Spleen (tissue), 11 donors: ENCODE measurements at regions not wholly inside any gene's neighbourhood (a gene's known extent, or its start where the extent isn't known, plus 50 kb on each side); places are given as distances from the start of the nearest gene placed in this dataset.
"Not testable (repeated sequence)": the region's sequence is repeated elsewhere in the genome, so short reads cannot be mapped to it uniquely, and the experiment has no call there.

Source experiments
- DNase-seq: peaks from one replicate; pipeline ENCODE4 v3.0.0-alpha.2; 2020
- H3K27ac ChIP-seq, 8 donors: fragments of 200-600 bp; sonication (generic) in 7 of 8; 1 replicate in 4 of 8; 2 replicates in 4 of 8; pipeline versions ENCODE4 v1.5.0 to v1.8.0; 2016 to 2021; ENCODE audit warnings: inconsistent platforms in 4 of 8, mild to moderate bottlenecking in 4 of 8, moderate library complexity in 1 of 8
- H3K27me3 ChIP-seq, 7 donors: fragments of 200-600 bp; sonication (generic) in 6 of 7; replicated peaks in 1 of 7; 1 replicate in 4 of 7; 2 replicates in 3 of 7; pipeline versions ENCODE4 v1.5.0 to v1.8.0; 2016 to 2021; ENCODE audit warnings: inconsistent platforms in 3 of 7, mild to moderate bottlenecking in 1 of 7
- H3K36me3 ChIP-seq, 6 donors: fragments of 200-600 bp; sonication (generic) in 5 of 6; 1 replicate in 4 of 6; 2 replicates in 2 of 6; pipeline versions ENCODE4 v1.5.0 to v1.8.0; 2016 to 2021; ENCODE audit warnings: inconsistent platforms in 2 of 6
- H3K4me1 ChIP-seq, 6 donors: fragments of 200-600 bp; sonication (generic) in 5 of 6; 1 replicate in 3 of 6; 2 replicates in 3 of 6; pipeline versions ENCODE4 v1.5.0 to v1.8.0; 2016 to 2021; ENCODE audit warnings: inconsistent platforms in 3 of 6
- H3K4me3 ChIP-seq, 8 donors: fragments of 200-600 bp; sonication (generic) in 7 of 8; 1 replicate in 4 of 8; 2 replicates in 4 of 8; pipeline versions ENCODE4 v1.5.0 to v1.8.0; 2016 to 2021; ENCODE audit warnings: inconsistent platforms in 4 of 8, mild to moderate bottlenecking in 4 of 8, moderate library complexity in 2 of 8
- H3K9me3 ChIP-seq, 8 donors: fragments of 200-600 bp; sonication (generic) in 7 of 8; 1 replicate in 4 of 8; 2 replicates in 4 of 8; pipeline versions ENCODE4 v1.5.0 to v1.8.0; 2016 to 2021; ENCODE audit warnings: inconsistent platforms in 4 of 8
- POLR2A ChIP-seq, 3 donors: fragments of 450-650 bp; IDR thresholded peaks; one replicate each; pipeline ENCODE4 v1.5.1; 2017; ENCODE audit warnings: antibody characterized with exemption in 3 of 3, mild to moderate bottlenecking in 1 of 3
- POLR2AphosphoS5 ChIP-seq, 3 donors: sonication (generic); formaldehyde crosslinking; IDR thresholded peaks; one replicate each; pipeline ENCODE4 v1.5.1; 2017; ENCODE audit warnings: antibody characterized with exemption in 3 of 3
- WGBS, 5 donors: extraction: QIAGEN DNeasy Blood & Tissue Kit in 3 of 5; methylation state at CpG; one replicate each; pipeline versions ENCODE4 v1.1.5 to v1.1.7; 2013 to 2018; 5-methylcytosine and 5-hydroxymethylcytosine counted together
- intact Hi-C: fragments of 100-400 bp; cut with DNase I; formaldehyde crosslinking; loops from one replicate; pipeline ENCODE4 v1.15.0; 2023; ENCODE audit warnings: low total_unique reads
- TF ChIP-seq, protein P1 (sequence below), 11 experiments: fragments of 200-600 bp in 7 of 11; fragments of 450-650 bp in 4 of 11; sonication (generic) in 4 of 11; IDR thresholded peaks in 8 of 11; conservative IDR thresholded peaks in 3 of 11; 1 replicate in 7 of 11; 2 replicates in 4 of 11; pipeline versions ENCODE4 v1.4.0 to v1.8.0; 2016 to 2021; ENCODE audit warnings: antibody characterized with exemption in 11 of 11, inconsistent platforms in 4 of 11, mild to moderate bottlenecking in 1 of 11
- donor health status: healthy with polysubstance abuse.
- donor health status: DM: no; HTN: no; CAD: no; lungs with moderate emphysema.
- donor health status: DM: no; HTN: no; CAD: no.
- donor health status: Bipolar disorder and iron deficiency.
- donor health status: healthy.
- donor health status: DM: no; HTN: no; CAD: no.
- donor health status: DM: yes; HTN: yes; CAD: no.

DNA sequence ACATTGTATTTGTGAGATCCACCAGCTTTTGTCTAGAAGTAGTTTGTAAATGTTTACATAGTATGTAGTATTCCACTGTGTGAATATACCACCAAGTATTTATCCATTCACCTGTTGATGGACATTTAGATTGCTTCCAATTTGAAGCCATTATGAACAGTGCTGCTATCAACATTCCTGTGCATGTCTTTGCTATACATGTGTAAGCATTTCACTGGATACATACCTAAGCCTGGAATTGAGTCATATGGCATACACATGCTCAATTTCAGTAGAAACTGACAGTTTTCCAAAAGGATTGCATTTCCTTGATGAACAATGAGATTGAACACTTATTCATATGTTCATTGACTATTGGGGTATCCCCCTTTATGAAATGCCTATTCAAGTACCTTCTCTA lies 540.6 kb upstream of the SOX9 start:
- no peaks in the 10 kb centered on the region for H3K36me3 ChIP-seq
- H3K27me3 ChIP-seq: no peaks in the 10 kb centered on the region
- intact Hi-C loops: no loop called here
- H3K9me3 ChIP-seq: peaks cover 0 to 24% (median 11%) of the 10 kb centered on the region in 8 donors
- H3K4me1 ChIP-seq: no peaks in the 10 kb centered on the region
- no peak overlapping the region for H3K4me3 ChIP-seq
- no peak overlapping the region for H3K27ac ChIP-seq
- TF ChIP-seq POLR2A (IDR thresholded peaks at IDR 0.05): no peak
- TF ChIP-seq, protein P1, sequence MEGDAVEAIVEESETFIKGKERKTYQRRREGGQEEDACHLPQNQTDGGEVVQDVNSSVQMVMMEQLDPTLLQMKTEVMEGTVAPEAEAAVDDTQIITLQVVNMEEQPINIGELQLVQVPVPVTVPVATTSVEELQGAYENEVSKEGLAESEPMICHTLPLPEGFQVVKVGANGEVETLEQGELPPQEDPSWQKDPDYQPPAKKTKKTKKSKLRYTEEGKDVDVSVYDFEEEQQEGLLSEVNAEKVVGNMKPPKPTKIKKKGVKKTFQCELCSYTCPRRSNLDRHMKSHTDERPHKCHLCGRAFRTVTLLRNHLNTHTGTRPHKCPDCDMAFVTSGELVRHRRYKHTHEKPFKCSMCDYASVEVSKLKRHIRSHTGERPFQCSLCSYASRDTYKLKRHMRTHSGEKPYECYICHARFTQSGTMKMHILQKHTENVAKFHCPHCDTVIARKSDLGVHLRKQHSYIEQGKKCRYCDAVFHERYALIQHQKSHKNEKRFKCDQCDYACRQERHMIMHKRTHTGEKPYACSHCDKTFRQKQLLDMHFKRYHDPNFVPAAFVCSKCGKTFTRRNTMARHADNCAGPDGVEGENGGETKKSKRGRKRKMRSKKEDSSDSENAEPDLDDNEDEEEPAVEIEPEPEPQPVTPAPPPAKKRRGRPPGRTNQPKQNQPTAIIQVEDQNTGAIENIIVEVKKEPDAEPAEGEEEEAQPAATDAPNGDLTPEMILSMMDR (IDR thresholded peaks at IDR 0.05 in 8 of 11, conservative IDR thresholded peaks at IDR 0.05 in 3 of 11): no peak
- no peak for TF ChIP-seq POLR2AphosphoS5 (IDR thresholded peaks at IDR 0.05)
- DNase-seq: no peak

DNA sequence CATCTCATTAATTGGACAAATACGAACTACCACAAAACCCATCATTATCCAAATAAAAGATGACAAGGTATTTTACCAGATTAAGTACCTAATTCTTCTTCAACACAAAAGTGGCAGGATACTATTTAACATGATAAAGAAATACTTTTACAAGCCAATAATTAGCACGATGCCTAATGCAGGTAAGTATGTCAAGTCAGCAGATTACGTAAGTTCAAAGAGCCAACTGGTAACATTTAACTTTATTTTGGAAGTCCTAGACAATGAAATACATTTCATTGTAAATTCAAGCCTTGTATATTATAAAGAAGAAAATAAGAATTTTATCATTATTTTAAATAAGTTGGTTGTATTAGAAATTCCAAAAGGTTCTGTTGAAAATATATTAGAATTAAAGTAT lies 535.3 kb upstream of the SOX9 start:
- TF ChIP-seq POLR2AphosphoS5 (IDR thresholded peaks at IDR 0.05) (no peak), POLR2A (IDR thresholded peaks at IDR 0.05) (no peak)
- TF ChIP-seq, protein P1 (IDR thresholded peaks at IDR 0.05 in 8 of 11, conservative IDR thresholded peaks at IDR 0.05 in 3 of 11): no peak
- 62 to 79% (median 75%) methylated on average over 3 of the region's 3 CpGs for WGBS, 5 donors

DNA sequence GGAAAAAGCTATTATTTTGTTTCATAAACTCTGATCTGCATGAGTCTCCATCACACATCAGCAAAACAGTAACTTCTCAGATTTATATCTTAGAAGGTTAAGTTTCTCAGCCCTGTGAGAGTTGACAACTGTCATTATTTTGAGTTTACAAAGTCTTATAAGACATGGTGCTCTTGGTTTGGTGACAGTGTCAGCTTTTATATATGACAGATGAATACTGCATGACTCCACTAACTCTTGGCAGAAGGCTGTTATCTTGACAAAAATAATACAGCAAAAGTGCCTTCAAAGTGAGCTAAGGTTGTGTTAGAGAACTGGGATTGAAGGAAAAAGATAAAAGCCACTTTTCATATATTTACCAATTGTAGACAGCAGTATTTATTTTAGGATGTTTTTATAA lies 528.4 kb upstream of the SOX9 start:
- no peaks in the 10 kb centered on the region for H3K36me3 ChIP-seq
- intact Hi-C loops: no loop called here
- TF ChIP-seq, protein P1 (IDR thresholded peaks at IDR 0.05 in 8 of 11, conservative IDR thresholded peaks at IDR 0.05 in 3 of 11): no peak
- TF ChIP-seq POLR2AphosphoS5 (IDR thresholded peaks at IDR 0.05): no peak
- no peak for TF ChIP-seq POLR2A (IDR thresholded peaks at IDR 0.05)
- H3K4me3 ChIP-seq: no peak overlapping the region
- H3K27ac ChIP-seq: no peak overlapping the region
- H3K9me3 ChIP-seq: no peaks in the 10 kb centered on the region
- H3K4me1 ChIP-seq: no peaks in the 10 kb centered on the region
- no peak for DNase-seq
- no peaks in the 10 kb centered on the region for H3K27me3 ChIP-seq

More for the DNA sequence above, 535.3 kb upstream of the SOX9 start:
- H3K9me3 ChIP-seq: peaks cover 0 to 7% (median 0%) of the 10 kb centered on the region in 8 donors
- no peaks in the 10 kb centered on the region for H3K36me3 ChIP-seq
- H3K4me3 ChIP-seq: no peak overlapping the region
- no peaks in the 10 kb centered on the region for H3K27me3 ChIP-seq
- H3K4me1 ChIP-seq: no peaks in the 10 kb centered on the region
- no peak overlapping the region for H3K27ac ChIP-seq
- no peak for DNase-seq
- intact Hi-C loops: no loop called here

DNA sequence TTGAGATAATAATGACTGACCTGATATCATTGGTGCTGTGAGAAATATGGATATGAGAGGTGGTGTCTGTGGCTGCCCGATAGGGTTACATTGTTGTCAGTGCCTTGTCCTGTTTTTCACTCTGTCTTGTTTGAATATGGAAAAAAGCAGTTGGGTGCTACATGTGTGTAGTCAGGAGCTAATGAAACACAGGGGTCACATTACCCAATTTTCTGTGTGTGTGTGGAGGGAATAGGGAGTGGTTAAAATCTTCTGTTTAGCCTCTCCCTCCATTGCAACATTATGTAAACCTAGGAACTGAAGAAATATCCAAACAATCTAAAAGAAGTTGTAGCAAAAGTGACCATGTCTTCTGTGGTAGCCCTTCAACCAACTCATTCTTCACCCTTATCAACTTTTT lies 527.7 kb upstream of the SOX9 start:
- H3K9me3 ChIP-seq: no peaks in the 10 kb centered on the region
- H3K36me3 ChIP-seq: no peaks in the 10 kb centered on the region
- 84 to 94% (median 88%) methylated on average over 1 of the region's 1 CpG for WGBS, 5 donors
- no peaks in the 10 kb centered on the region for H3K27me3 ChIP-seq
- H3K27ac ChIP-seq: no peak overlapping the region
- intact Hi-C loops: no loop called here
- no peaks in the 10 kb centered on the region for H3K4me1 ChIP-seq
- TF ChIP-seq POLR2A (IDR thresholded peaks at IDR 0.05): no peak
- H3K4me3 ChIP-seq: no peak overlapping the region
- no peak for DNase-seq

DNA sequence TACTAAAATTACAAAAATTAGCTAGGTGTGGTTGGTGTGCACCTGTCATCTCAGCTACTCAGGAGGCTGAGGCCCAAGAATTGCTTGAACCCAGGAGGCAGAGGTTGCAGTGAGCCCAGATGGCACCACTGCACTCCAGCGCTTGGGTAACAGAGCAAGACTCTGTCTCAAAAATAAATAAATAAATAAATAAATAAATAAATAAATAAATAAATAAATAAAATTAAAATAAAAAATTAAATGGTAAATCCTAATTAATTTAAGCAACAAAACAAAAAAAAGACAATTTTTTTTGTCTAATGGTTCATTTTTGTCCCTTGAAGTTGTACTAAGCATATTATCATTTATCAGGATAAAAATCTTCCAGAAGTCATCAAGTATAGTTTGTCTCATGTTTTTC lies 521.2 kb upstream of the SOX9 start:
- intact Hi-C loops, H3K27ac ChIP-seq, DNase-seq, H3K36me3 ChIP-seq, H3K4me3 ChIP-seq, H3K27me3 ChIP-seq, H3K9me3 ChIP-seq, H3K4me1 ChIP-seq: not testable (repeated sequence)
- 88 to 100% (median 94%) methylated on average over 1 of the region's 1 CpG for WGBS, 5 donors
